ENCODE measurements at regions not wholly inside any gene's neighbourhood (a gene's known extent, or its start where the extent isn't known, plus 50 kb on each side); places are given as distances from the start of the nearest gene placed in this dataset.

DNA sequence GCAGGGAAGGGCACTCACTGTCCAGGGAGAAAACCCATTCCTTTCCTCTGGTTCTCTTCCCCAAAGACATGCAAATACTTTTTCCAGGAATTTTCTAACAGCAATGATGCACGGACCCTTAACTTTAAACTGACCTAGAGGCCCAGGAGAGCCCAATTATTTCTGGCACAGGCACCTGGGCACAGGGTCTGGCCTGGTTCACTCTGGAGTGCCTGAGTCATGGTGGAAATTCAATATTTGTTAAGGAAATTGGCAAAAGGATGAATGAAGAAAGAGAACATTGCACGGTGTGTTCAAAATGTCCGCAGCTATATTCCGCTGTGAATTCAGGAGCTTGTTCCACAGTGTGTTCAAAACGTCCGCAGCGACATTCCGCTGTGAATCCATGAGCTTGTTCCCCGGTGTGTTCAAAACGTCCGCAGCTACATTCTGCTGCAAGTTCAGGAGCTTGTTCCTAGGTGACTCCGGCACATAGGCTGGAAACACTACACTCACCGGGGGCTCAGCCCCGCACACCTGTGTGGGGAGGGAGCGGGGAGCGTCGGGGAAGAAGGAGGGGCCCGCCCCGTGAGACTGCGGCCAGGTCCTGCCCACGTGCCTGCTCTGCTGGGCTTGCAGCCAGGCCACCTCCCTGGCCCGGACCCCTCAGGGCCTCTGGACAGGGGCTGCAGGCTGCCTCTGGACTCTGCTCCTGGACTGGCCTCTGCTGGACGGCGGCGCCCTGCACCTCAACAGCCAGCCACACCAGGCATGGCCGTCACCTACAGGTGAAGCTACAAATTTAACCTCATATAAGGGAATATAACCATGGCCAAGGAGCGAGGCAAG, 72.0 kb upstream of the FAM20C start:
- DNase-seq (ENCODE audit: low spot score) = no peak

DNA sequence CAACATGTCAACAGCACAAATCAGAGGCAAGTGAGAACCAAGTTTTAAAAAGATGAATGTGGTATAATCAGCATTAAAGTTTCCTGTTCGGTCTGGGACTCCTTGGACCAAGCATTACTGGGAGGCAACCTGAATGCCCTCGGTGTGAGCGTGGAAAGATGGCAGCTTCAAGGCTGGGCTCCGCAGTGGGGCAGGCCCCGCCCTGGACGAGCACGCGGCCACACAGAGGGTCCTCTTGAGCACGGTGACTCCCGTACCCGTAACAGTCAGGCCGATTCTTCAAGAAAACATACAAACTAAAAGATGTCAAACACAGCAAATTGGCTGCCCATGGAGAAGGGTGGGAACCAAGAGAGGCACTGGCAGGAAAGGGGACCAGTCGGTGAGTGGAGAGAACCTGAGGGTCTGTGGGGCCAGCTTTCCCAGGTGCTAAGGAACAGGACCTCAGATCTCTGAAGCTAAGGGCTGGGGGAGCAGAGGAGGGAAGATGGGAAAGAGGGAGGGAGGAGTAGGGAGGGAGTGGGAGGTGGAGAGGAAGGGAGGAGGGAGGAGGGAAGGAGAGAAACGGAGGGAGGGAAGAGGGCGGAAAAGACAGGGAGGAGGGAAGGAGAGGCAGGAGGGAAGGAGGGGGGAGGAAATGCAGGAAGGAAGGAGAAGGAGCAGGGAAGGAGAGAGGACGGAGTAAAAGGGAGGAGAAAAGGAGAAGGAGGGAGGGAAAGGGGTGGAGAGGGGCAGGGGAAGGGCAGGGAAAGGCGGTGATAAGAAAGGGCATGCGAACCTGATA, 71.2 kb upstream of the FAM20C start:
- no peak for DNase-seq (ENCODE audit: low spot score)

DNA sequence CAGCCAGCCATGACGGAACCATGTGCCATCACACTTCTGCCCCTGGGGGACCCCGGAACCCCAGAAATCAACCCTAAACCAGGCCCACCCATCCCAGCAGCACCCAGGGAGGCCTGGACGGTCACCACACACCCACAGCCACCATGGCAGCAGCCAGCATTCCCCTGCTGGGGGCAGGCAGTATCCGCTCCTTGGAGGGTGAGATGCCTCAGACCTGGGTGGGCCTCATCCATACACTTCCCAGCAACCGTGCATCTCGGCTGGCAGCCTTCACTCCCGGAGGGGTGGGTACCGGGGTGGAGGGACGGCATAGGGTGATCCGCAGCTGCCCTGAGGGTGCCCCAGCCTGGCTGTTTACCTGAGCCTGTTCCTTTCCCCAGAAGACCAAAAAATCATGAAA, 69.1 kb upstream of the FAM20C start:
- no peak for DNase-seq (ENCODE audit: low spot score)

DNA sequence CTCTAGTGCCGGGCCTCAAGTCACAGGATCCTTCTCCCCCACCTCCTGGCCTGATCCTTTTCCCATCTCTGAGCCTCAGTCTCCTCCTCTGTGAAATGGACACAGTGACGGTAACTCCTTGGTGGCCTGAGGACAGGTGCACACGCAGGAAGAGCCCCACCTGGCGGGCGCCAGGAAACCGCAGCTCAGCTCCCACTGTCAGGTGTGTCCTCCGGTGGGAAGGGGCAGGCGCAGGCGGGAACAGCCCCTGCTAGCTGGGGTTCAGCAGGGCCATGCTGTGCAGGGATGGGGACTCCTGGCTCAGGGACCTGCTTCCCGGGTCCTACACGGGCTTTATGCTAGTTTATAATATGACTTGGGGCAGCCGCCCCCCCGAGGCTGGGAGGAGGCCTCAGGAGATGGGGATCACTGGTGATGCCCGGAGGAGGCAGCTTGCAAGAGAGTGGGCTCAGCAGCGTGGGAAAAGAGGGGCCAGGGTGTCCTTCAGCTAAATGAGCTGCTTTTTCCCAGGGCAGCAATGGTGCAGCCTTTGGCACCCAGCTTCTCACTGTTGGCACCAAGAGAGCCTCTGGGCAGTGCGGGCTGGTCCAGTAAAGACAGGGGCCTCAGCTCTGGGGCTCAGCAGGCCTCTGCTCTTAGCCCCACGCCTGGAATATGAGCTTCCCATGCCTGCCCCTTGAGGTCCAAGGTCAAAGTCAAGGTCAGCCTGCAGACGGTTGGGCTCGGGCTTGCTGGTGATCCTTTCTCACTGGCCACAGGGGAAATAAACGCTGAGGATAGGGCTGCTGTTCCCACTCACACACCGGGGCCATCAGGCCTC, 68.0 kb upstream of the FAM20C start:
- no peak for DNase-seq (ENCODE audit: low spot score)

DNA sequence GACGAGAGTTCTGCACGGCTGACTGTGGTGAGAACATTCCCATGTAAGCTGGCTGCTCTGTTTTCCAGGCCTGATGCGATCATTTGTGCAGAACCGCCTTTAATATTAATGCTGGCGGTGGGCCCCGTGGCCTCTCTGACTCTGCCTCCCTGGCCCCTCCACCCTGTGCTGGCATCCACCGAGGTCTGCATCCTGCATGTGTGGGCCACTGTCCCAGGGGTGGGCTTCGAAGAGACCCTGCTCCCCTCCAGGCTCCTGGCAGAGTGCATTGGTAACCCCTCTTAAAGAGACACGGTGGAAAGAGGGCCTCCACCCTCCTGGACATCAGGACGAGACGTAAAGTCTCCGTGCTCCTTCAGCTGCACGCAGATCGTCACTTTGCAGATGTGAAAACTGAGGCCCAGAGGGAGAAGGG, 67.3 kb upstream of the FAM20C start:
- no peak for DNase-seq (ENCODE audit: low spot score)

DNA sequence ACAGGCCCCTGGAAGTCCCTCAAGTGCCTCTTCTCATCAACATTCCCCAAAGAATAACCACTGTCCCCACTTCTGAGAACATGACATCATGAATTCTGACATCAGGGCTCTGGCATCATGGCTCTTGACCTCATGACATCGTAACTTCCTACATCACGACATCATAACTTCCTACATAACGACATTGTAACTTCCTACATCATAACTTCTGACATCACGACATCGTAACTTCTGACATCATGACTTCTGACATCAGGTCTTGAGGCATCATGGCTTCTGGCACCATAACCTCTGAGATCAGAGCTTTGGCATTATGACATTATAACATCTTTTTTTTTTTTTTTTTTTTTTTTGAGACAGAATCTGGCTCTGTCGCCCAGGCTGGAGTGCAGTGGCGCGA, 66.7 kb upstream of the FAM20C start:
- no peak for DNase-seq (ENCODE audit: low spot score)

DNA sequence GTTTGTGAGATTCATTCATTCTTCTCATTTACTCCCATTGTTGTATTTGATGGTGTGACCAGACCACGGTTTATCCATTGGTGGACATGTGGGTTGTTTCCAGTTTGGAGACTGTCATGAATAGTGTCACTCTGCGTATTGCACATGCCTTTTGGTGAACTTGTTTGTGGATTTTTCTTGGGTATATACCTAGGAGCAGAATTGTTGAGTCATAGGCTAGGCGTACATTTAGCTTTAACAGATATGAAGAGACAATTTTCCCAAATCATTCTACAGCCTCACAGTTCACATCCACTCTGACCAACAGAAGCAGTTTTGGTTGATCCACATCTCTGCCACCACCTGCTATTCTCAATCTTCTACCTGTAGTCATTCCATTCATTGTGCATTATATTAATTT, 66.0 kb upstream of the FAM20C start:
- no peak for DNase-seq (ENCODE audit: low spot score)

DNA sequence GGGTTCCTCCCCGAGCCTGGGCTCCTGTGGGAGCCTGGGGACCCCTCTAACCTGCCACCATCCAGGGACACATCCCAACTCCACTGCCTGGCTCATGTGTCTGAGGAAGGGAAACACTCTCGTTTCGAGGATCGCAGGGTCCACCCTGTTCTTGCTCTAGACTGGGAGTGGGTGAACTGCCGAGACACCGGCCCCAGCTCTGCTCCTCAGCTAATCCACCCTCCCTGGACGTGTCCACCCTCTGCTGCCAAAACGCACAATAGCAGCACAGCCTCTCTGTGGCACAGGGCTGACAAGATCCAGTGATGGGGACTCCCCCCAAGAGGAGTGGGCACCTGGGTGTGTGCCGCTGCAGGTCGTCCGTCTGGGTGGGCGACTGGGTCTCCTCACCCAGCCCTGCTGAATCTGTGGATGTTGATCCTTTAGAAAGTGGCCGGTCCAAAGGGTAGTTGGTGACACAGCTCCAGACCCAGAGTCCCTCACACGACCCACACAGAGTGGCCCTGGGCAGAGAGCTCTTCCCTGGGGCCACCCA, 65.2 kb upstream of the FAM20C start:
- DNase-seq (ENCODE audit: low spot score) = no peak

DNA sequence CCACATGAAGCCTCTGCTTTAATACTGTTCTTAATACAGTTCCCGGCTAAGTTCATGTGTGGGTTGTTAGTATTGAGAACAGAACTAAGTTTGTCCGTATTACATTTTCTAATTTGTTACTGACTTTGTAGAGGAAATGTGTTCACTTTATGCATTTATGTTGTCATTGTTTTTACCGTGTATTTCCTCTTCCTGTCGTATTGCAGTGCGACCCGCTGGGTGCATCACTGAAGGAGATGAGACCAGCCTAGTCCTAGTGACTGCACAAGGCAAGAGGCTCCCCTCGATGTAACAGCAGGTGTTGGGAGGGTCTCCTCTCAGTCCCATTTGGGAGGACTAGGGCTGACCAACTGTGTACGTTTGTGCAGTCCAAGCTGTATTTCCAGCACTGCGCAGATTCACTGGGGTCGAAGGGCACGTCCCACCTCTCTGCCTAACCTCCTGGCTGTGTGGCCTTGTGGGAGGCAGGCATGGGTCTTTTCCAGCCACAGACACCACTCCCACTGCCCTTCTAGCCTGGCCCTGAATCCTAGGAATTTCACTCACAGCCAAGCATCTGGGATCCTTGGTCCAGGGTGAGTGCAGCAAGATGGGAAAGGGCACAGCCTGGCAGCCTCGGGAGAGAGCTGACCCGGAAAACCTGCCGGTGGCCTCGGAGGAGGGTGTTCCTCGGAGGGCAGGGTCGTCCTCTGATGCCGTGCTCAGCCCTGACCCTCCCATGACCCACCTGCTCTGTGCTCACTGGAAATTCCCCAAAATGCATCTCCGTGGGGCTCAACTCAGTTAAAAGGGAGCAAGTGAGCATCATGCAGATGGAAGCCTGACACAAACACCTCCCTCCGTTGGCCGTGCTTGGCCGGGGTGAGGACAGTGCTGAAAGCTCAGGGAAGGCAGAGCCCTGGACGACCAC, 63.9 kb upstream of the FAM20C start:
- DNase-seq (ENCODE audit: low spot score) = no peak

DNA sequence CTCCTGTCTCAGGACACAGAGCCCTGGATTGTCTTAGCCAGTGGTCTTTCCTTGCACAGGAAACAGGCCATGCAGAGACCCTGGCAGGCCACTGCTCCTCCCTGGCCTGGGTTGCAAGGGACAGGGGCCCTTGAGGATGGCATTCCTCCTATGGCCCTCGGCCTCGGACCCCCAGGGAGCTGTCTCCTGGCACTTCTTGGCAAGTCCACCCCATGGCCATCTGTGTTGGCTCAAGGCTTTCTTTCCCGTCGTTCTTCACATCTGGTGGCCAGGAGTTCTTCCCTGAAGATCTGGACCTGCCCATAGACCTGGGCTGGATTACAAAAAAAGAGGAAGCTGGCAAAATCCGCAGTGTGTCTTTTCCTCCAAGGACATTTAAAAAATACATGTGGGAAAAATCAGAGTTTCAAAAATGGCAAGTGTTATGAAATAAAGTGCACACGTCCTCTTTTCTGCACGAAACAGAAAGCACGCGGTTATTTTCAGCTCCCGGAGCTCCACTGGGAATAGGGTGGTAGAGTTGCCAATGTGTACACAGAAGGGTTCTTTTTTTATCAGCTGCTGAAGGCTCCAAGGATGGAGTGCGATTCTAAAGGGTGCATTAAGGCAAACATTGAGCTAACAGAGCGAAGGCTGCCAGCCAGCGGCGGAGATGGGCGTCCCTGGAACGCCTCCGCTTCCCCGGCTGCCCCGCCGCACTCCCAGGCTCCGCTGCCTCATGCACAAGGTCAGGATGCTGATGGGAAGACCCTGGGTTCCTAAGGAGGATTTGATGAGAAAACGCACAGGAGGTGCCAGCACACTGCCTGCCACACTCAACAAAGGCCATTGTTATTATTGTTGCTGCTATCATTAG, 62.8 kb upstream of the FAM20C start:
- peak; percentile 45 for DNase-seq (ENCODE audit: low spot score)

DNA sequence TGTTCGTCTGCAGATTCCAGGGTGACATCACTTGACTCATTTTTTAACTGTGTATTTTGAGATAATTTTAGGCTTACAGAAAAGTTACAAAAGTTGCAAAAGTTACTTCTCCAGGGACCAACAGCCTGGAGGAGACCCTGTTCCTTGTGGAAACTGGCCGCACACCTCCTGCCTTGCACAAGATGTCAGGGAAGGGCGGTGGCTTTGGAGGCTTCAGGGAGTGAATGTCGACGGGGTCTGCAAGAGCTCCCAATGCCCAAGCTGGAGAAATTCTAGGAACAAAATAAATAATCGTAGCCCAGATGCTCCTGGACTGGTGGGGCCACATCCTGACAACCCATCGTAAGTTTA, 62.2 kb upstream of the FAM20C start:
- no peak for DNase-seq (ENCODE audit: low spot score)

DNA sequence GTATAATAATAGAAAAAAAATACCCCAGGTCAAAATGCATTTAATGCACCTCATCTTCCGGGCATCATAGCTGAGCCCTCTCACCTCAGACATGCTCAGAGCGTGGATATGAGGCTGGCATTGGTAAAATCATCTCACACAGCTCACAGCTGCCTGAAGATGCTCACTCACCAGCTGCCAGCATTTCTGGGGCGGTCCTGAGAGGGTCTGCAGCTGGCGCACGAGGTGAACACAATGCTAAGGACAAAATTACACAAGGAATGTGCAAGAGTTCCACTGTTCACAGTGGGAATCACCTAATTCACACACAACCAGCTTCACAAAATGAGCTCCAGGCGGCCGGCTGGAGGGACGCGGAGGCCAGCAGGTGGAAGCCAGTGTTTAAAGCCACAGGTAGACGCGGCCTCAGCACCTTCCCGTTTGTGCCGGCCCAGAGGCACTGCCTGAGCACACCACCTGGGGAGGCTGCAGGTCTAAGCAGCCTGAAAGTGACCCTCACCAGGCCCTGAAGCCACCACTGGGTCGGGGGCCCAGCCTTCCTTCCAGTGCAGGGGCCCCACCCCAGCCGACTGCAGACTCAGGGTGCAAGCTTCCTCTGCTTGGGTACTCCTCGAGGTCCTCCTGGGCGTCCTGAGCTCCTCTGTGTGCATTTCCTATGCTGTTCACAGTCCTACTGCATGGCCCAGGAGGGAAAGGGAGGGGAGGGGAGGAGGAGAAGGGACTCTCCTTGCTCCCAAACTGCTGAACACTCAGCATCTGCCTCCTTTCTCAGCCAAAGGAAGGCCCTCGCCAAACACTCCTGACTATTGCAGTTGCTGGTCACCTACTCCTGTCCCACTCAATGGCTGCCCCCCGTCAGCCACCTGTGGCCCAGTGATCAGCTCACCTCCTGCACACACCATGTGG, 61.2 kb upstream of the FAM20C start:
- no peak for DNase-seq (ENCODE audit: low spot score)

DNA sequence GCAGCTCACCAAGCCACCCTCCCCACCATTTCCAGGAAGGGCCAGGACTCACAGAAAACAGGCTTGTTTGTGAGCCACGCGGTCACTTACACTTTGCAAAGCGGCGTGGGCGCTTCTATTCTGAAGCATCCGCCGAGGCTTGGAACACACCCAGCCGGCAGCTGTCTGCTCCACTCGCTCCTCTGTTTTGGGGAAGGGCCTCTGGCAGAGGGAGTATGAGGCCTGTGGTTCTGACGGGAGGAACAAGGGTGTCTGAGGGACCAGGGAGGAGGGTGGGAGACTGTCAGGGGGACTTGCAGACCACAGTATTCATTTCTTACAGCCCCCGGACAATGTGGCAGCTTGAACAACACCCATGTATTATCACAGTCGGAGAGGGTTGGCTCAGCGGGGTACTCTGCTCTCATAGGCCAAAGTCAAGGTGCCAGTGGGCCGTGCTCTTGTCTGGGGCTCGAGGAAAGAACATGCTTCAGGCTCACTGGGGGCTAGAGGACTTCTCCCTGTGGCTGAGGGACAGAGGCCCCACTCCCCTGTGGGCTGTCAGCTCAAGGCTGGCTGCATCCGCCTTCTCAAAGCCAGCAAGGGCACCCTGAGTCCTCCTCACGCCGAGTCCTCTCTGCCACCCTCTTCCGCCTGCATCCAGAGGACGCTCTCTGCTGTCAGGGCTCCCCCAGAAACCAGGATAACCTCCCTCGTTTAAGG, 60.4 kb upstream of the FAM20C start:
- DNase-seq (ENCODE audit: low spot score) = no peak

DNA sequence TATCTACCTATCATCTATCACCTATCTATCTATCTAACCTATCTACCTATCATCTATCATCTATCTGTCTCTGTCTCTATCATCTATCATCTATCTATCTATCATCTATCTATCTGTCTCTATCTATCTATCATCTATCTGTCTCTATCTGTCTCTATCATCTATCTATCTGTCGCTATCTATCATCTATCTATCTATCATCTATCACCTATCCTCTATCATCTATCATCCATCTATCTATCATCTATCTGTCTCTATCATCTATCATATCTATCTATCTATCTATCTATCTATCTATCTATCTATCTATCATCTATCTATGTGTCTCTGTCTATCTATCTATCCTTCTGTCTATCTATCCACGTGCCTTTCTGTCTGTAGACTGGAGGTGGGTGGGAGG, 59.5 kb upstream of the FAM20C start:
- DNase-seq (ENCODE audit: low spot score) = no peak

DNA sequence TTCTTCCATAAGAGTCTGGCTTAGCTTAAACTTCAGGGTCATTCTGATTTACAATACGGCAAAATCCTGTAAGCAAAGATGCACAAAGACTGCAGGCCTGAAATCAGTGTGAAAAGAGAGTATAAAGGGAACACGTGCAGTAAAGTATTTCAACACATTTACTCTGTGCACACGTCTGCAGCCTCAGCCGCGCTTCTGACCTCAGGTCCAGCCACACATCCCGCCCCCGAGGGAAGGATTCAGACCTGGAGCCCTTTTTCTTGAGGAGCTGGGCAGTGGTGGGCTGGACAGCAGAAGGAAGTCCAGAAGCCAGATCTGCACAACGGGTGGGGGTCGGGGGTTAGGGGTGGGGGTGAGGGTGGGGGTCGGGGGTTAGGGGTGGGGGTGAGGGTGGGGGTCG, 58.9 kb upstream of the FAM20C start:
- DNase-seq (ENCODE audit: low spot score) = no peak

DNA sequence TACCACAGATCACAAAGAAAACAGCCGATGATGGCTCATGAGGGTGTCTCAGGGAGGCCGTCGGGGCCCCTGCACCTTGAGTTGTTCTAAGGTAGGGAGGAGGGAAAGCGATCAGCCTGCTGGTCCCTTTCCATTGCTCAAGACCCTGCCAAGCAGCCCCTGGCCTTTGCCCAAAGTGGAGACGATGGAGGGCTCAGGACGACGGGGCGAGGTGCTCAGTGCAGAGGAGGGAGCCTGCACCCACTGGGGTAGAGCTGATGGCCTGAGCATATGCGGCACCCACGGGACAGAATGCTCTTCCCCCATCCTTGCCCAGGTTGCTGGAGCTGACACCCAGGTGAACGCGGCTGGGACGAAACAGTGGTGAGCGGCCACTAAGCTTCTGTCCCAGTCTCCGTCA, 58.3 kb upstream of the FAM20C start:
- DNase-seq (ENCODE audit: low spot score) = no peak

DNA sequence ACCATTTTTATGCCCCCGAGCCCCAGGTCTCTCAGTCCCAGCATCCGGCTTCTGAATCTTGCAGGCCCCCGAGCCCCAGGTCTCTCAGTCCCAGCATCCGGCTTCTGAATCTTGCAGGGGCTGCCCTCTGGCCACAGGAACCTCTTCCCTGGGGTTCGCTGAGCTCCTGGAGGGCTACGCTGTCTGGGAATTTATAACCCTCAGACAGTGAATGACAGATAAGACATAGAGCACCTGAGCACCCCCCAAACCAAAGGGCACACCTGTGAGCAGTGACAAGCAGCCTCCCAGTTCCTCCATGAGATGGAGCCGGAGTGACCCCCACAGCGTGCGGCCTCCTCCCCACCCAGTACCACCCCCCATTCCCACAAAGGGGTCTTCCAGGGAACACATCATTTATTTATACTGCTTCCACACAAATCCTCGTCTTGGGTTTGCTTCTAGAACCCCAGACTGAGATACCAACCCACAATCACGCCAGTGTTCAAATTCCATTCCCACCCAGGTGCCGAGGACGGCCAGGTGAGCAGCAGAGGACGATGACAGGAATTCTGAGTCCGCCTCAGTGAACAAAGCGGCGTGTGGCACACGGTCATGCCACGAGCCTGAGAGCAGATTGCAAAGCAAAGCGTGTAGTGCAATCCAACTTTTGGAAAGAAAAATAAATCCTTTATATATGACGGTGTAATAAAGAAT, 57.7 kb upstream of the FAM20C start:
- DNase-seq (ENCODE audit: low spot score) = no peak

DNA sequence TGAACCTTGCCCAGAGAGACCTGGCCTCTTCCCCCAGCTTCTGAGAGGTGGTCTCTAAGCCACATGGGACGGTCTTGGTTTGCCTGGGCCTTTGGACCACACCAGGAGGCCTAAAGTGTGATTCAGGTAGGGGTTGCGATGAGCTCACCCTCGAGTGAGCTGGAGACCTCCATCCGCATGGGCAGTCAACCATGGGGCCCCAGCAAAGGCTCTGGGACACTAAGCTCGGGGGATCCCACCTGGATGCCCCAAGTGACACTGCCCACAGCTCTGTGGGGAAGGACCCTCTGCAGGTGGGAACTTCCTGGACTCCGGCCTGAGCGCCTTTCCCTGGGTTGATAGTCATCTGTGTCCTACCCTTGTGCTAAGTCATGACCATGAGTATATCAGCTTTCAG, 57.1 kb upstream of the FAM20C start:
- no peak for DNase-seq (ENCODE audit: low spot score)
